Nephron (organoid): ENCODE measurements at regions not wholly inside any gene's neighbourhood (a gene's known extent, or its start where the extent isn't known, plus 50 kb on each side); places are given as distances from the start of the nearest gene placed in this dataset.

Experiments used
- H3K27ac Mint-ChIP-seq, 3 experiments: 2 replicates each; pipeline ENCODE4 v1.8.0; 2020; ENCODE audit warnings: mixed read lengths in 3 of 3, mild to moderate bottlenecking in 2 of 3, moderate library complexity in 1 of 3
- H3K27me3 Mint-ChIP-seq: 2 replicates; pipeline ENCODE4 v1.8.0; 2021; ENCODE audit warnings: low read depth, mild to moderate bottlenecking, moderate library complexity, mixed read lengths
- H3K36me3 Mint-ChIP-seq: 2 replicates; pipeline ENCODE4 v1.8.0; 2020; ENCODE audit warnings: low read depth, mixed read lengths
- H3K4me1 Mint-ChIP-seq: 2 replicates; pipeline ENCODE4 v1.8.0; 2020; ENCODE audit warnings: mixed read lengths
- H3K4me3 Mint-ChIP-seq, 3 experiments: 2 replicates each; pipeline ENCODE4 v1.8.0; 2020; ENCODE audit warnings: mild to moderate bottlenecking in 3 of 3, mixed read lengths in 3 of 3, moderate library complexity in 2 of 3
- H3K9me3 Mint-ChIP-seq: 2 replicates; pipeline ENCODE4 v1.8.0; 2020; ENCODE audit warnings: mixed read lengths
- CTCF ChIP-seq, 3 experiments: fragments of 200-600 bp; sonication (generic); IDR thresholded peaks; one replicate each; pipeline ENCODE4 v1.5.0; 2021; ENCODE audit warnings: antibody characterized with exemption in 3 of 3; ENCODE audit not compliant: unreplicated experiment in 3 of 3

GRCh38 chr1:239212811-239213220 is 173.6 kb upstream of the CHRM3 start:
- Mint-ChIP-seq H3K4me3 (no peak overlapping the region), H3K36me3 (no peaks in the 10 kb centered on the region), H3K9me3 (no peaks in the 10 kb centered on the region), H3K27me3 (no peaks in the 10 kb centered on the region), H3K4me1 (peaks cover 5% of the 10 kb centered on the region), H3K27ac (no peak overlapping the region)
- TF ChIP-seq CTCF (IDR thresholded peaks at IDR 0.05; ENCODE audit: unreplicated experiment in 3 of 3) = no peak

GRCh38 chr1:239209591-239209990 is 176.8 kb upstream of the CHRM3 start:
- no peak for TF ChIP-seq CTCF (IDR thresholded peaks at IDR 0.05; ENCODE audit: unreplicated experiment in 3 of 3)
- no peak overlapping the region for H3K27ac Mint-ChIP-seq
- H3K4me1 Mint-ChIP-seq = peaks cover 5% of the 10 kb centered on the region
- no peaks in the 10 kb centered on the region for H3K27me3 Mint-ChIP-seq
- H3K36me3 Mint-ChIP-seq = no peaks in the 10 kb centered on the region
- H3K9me3 Mint-ChIP-seq = no peaks in the 10 kb centered on the region
- no peak overlapping the region for H3K4me3 Mint-ChIP-seq

GRCh38 chr1:239204401-239204800 is 182.0 kb upstream of the CHRM3 start:
- no peaks in the 10 kb centered on the region for H3K4me1 Mint-ChIP-seq
- H3K27ac Mint-ChIP-seq = no peak overlapping the region
- TF ChIP-seq CTCF (IDR thresholded peaks at IDR 0.05; ENCODE audit: unreplicated experiment in 3 of 3) = no peak
- no peak overlapping the region for H3K4me3 Mint-ChIP-seq
- H3K36me3 Mint-ChIP-seq = no peaks in the 10 kb centered on the region
- peaks cover 3% of the 10 kb centered on the region for H3K9me3 Mint-ChIP-seq
- H3K27me3 Mint-ChIP-seq = peaks cover 3% of the 10 kb centered on the region

GRCh38 chr1:239197871-239198270 is 188.5 kb upstream of the CHRM3 start:
- Mint-ChIP-seq H3K4me3 (no peak overlapping the region), H3K9me3 (peaks cover 12% of the 10 kb centered on the region), H3K27me3 (peaks cover 3% of the 10 kb centered on the region), H3K36me3 (no peaks in the 10 kb centered on the region), H3K4me1 (no peaks in the 10 kb centered on the region), H3K27ac (no peak overlapping the region)
- TF ChIP-seq CTCF (IDR thresholded peaks at IDR 0.05; ENCODE audit: unreplicated experiment in 3 of 3) = no peak

- no peak overlapping the region for H3K27ac Mint-ChIP-seq
- no peak overlapping the region for H3K4me3 Mint-ChIP-seq
- peaks cover 2% of the 10 kb centered on the region for H3K9me3 Mint-ChIP-seq
- H3K4me1 Mint-ChIP-seq = no peaks in the 10 kb centered on the region
- no peak for TF ChIP-seq CTCF (IDR thresholded peaks at IDR 0.05; ENCODE audit: unreplicated experiment in 3 of 3)
- peaks cover 4% of the 10 kb centered on the region for H3K27me3 Mint-ChIP-seq
- no peaks in the 10 kb centered on the region for H3K36me3 Mint-ChIP-seq
These were observed 196.3 kb upstream of the CHRM3 start for GRCh38 chr1:239189998-239190512.

- Mint-ChIP-seq H3K4me3 (no peak overlapping the region), H3K4me1 (peaks cover 6% of the 10 kb centered on the region), H3K27ac (no peak overlapping the region), H3K9me3 (no peaks in the 10 kb centered on the region), H3K36me3 (no peaks in the 10 kb centered on the region), H3K27me3 (peaks cover 4% of the 10 kb centered on the region)
- TF ChIP-seq CTCF (IDR thresholded peaks at IDR 0.05; ENCODE audit: unreplicated experiment in 3 of 3) = no peak
These were observed 199.9 kb upstream of the CHRM3 start for GRCh38 chr1:239186487-239186886.
